Panc1 (cell line): ENCODE measurements at regions not wholly inside any gene's neighbourhood (a gene's known extent, or its start where the extent isn't known, plus 50 kb on each side); places are given as distances from the start of the nearest gene placed in this dataset.

Experiments
- TF ChIP-seq, protein P1 (sequence below): fragments of 450-650 bp; IDR thresholded peaks from 2 replicates; pipeline ENCODE4 v1.5.1; 2017; ENCODE audit warnings: mild to moderate bottlenecking
- TF ChIP-seq, protein P2 (sequence below), 2 experiments: IDR thresholded peaks; 2 replicates each; pipeline ENCODE4 v1.6.1; 2011 to 2012; ENCODE audit warnings: low read depth in 2 of 2, control low read depth in 1 of 2, low read length in 1 of 2, mild to moderate bottlenecking in 1 of 2, moderate library complexity in 1 of 2; ENCODE audit not compliant: insufficient read depth in 1 of 2

- TF ChIP-seq, protein P1, sequence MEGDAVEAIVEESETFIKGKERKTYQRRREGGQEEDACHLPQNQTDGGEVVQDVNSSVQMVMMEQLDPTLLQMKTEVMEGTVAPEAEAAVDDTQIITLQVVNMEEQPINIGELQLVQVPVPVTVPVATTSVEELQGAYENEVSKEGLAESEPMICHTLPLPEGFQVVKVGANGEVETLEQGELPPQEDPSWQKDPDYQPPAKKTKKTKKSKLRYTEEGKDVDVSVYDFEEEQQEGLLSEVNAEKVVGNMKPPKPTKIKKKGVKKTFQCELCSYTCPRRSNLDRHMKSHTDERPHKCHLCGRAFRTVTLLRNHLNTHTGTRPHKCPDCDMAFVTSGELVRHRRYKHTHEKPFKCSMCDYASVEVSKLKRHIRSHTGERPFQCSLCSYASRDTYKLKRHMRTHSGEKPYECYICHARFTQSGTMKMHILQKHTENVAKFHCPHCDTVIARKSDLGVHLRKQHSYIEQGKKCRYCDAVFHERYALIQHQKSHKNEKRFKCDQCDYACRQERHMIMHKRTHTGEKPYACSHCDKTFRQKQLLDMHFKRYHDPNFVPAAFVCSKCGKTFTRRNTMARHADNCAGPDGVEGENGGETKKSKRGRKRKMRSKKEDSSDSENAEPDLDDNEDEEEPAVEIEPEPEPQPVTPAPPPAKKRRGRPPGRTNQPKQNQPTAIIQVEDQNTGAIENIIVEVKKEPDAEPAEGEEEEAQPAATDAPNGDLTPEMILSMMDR, result no peak
- TF ChIP-seq, protein P2, sequence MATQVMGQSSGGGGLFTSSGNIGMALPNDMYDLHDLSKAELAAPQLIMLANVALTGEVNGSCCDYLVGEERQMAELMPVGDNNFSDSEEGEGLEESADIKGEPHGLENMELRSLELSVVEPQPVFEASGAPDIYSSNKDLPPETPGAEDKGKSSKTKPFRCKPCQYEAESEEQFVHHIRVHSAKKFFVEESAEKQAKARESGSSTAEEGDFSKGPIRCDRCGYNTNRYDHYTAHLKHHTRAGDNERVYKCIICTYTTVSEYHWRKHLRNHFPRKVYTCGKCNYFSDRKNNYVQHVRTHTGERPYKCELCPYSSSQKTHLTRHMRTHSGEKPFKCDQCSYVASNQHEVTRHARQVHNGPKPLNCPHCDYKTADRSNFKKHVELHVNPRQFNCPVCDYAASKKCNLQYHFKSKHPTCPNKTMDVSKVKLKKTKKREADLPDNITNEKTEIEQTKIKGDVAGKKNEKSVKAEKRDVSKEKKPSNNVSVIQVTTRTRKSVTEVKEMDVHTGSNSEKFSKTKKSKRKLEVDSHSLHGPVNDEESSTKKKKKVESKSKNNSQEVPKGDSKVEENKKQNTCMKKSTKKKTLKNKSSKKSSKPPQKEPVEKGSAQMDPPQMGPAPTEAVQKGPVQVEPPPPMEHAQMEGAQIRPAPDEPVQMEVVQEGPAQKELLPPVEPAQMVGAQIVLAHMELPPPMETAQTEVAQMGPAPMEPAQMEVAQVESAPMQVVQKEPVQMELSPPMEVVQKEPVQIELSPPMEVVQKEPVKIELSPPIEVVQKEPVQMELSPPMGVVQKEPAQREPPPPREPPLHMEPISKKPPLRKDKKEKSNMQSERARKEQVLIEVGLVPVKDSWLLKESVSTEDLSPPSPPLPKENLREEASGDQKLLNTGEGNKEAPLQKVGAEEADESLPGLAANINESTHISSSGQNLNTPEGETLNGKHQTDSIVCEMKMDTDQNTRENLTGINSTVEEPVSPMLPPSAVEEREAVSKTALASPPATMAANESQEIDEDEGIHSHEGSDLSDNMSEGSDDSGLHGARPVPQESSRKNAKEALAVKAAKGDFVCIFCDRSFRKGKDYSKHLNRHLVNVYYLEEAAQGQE (IDR thresholded peaks at IDR 0.05; ENCODE audit: insufficient read depth in 1 of 2, low read depth in 2 of 2, low read length in 1 of 2), result no peak
Measured at GRCh38 chr4:149247164-149247563, 568.5 kb downstream of the IQCM start.
